ENCODE measurements at regions not wholly inside any gene's neighbourhood (a gene's known extent, or its start where the extent isn't known, plus 50 kb on each side); places are given as distances from the start of the nearest gene placed in this dataset.
"Not testable (repeated sequence)": the region's sequence is repeated elsewhere in the genome, so short reads cannot be mapped to it uniquely, and the experiment has no call there.

GRCh38 chr20:29120088-29120487 lies 2137.4 kb upstream of the DEFB115 start:
- DNase-seq (ENCODE audit: low spot score) = not testable (repeated sequence)

- DNase-seq (ENCODE audit: low spot score) = not testable (repeated sequence)
These were observed 2136.9 kb upstream of the DEFB115 start for GRCh38 chr20:29120575-29120974.

- DNase-seq (ENCODE audit: low spot score) = not testable (repeated sequence)
These were observed 2134.7 kb upstream of the DEFB115 start for GRCh38 chr20:29122784-29123183.

GRCh38 chr20:29123861-29124260 lies 2133.6 kb upstream of the DEFB115 start:
- no peak for DNase-seq (ENCODE audit: low spot score)
